ENCODE measurements at regions not wholly inside any gene's neighbourhood (a gene's known extent, or its start where the extent isn't known, plus 50 kb on each side); places are given as distances from the start of the nearest gene placed in this dataset.
A peak's percentile ranks its signal among the peaks of the same experiment; 100 is the strongest.

- peak; percentile 67 for DNase-seq (ENCODE audit: low read depth)
Measured at GRCh38 chr12:67453191-67453590, 184.0 kb downstream of the CAND1 start.

- no peak for DNase-seq (ENCODE audit: low read depth)
Measured at GRCh38 chr12:67455236-67455635, 186.1 kb downstream of the CAND1 start.

DNA sequence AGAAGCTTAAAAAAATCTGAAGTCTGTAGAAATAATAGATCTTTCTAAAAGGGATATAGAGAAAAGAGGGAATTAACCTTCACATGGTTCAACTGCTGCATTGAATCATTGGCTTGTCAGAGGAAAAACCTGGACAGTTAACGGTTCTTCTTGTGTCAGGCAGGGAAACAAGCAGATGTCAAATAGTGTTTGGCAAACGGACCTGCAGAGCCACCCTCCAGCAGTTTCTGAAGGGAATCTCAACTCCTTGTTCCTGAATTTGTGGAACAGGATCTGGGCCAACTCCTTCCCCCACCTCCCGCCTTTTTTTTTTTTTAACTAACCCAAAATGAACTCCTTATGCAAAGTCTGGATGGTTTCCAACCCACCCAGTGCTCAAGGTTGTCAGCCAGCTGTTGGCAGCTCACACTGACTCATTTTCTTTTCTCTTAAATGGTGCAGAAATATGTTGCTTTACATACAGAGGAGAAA lies 187.3 kb downstream of the CAND1 start:
- peak; percentile 81 for DNase-seq (ENCODE audit: low read depth)

DNA sequence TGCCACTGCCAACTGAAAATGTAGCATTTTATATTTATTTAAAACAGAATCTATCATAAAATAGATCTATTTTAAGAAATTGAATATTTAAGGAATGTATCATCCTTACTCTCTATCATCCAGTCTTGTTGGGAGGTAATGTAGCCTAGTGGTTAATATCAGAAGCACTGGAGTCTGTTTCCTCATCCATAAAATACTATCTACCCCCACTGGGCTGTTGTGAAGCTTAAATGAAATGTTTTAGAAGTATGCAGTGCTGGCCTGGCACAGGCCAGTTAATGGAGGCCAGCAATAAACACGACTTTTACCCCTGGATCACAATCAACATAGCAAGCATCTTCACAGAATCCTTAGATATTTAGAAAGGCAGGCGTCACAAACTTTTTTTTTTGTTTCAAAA lies 188.0 kb downstream of the CAND1 start:
- DNase-seq (ENCODE audit: low read depth): no peak

DNA sequence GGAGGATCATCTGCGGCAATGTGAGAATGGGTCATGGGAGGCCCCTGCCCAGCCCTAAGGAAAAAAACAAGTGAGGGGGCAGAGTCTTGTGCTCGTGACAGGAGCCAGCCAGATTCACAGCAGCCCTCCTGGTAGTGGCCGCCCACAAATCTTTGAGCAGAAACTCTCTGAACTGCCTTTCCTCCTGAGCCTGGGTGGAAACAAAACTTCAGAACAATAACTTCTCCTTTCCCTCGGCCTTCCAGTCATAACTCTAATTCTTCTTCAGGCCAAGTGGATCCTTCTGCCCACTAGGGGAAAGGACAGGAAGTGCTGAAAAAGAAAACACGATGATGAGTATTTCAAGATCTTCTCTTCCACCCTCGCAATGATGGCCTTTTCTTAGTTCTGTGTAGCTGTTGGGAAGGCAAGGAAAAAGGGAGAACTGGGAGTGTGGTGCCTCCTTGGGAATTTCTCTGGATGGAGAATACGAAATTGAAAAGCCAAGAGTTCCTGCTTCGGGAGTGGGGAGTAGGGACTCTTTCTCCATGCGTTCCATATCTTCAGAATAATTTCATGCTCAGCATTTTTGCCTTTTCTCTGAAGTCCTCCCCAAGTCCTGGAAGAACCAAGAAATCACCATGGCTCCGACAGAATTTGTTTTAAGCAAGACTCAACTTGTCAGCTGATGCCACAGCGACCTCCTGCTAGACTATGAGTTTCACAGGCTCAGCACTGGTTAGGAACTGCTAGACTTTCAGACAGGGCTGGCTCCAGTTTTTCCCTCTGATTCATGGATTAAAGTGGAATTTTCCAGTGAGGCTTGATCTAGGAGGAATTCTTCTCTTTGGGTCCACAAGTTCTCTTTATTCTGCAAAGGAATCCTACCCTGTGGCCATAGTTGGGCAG lies 188.9 kb downstream of the CAND1 start:
- no peak for DNase-seq (ENCODE audit: low read depth)

DNA sequence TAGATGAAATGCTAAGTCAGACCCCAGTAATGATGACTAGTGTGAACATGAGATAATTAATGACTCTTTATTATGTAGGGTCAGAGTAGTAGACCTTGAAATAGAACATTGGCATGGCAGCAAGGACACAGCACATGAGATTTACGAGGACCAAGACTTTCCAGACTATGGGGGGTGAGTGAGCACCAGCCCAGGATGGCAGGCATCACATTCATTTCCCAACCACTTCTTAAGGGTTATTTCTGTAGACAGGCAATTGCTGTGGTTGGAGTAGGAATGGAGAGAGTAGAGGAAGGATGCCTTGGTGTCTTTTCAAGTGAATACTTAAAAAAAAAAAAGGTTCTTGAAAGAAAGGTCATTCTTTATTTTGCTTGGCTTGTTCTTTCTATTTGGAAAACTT lies 189.4 kb upstream of the DYRK2 start:
- DNase-seq (ENCODE audit: low read depth): peak; percentile 54

DNA sequence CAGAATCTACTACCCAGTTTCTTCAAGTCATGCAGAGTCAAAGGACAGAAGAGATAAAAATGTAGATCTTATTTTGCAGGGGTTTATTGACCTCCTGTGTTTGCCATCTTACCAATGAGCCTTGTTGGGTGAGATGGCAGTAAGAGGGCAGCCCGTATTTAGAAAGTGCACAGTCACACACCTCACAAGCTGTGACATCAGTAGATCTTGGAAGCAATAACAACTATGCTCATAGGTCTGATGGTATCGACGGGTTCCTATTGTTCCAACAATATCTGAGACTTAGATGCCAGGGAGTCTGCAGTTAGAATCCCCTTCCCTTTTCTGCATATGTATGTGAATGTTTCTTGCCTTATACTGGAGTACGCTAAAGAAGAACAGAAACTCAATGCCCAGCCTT lies 189.0 kb upstream of the DYRK2 start:
- no peak for DNase-seq (ENCODE audit: low read depth)

GRCh38 chr12:67460388-67460787 lies 188.2 kb upstream of the DYRK2 start:
- no peak for DNase-seq (ENCODE audit: low read depth)

DNA sequence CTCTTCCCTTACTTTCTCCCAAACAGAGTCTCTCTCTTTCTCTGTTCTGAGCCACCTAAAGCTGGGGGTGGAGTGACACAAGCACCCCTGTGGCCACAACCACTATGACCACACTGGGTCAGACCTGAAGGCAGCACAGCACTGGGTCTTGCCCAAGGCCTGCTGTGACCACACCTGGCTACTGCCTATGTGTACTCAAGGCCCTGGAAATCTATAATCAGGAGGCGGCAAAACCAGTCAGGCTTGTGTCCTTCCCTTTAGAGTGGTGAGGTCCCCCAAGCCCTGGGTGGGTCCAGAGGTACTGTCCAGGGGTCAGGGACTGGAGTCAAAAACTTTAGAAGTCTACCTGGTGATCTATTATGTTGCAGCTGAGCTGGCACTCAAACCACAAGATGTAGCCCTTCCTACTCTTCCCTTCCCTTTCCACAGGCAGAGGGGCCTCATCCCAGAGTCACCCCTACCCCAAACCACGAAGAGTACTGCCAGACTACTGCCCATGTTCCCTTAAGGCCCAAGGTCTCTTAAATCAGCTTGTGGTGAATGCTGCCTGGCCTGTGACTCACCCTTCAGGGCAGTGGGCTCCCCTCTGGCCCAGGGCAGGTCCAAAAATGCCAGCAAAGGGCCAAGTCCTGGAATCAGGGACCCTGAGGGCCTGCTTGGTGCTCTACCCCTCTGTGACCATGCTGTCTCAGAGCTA lies 179.8 kb upstream of the DYRK2 start:
- DNase-seq (ENCODE audit: low read depth): no peak

DNA sequence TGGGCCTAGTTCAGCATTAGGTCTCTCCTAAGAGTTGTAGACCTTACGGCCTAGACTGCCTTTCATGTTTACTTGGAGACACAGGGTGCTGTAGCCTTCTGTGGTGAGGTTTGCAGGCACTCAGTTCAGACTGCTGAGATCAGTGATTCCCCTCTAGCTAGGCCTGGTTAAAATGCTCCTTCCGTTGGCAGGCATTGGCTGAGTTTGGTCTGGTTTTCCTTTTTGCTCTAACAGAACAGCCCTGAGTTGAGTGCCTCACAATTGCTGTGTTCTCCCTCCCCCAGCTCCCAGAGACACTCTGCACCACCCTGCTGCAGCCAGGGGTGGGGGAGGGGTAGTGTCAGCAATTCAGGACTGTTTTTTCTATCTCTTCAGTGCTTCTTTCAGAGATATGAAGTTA lies 178.9 kb upstream of the DYRK2 start:
- DNase-seq (ENCODE audit: low read depth): no peak

GRCh38 chr12:67471810-67472209 lies 176.7 kb upstream of the DYRK2 start:
- no peak for DNase-seq (ENCODE audit: low read depth)

- DNase-seq (ENCODE audit: low read depth): peak; percentile 50
Measured at GRCh38 chr12:67472539-67472938, 176.0 kb upstream of the DYRK2 start.

GRCh38 chr12:67474934-67475620 lies 173.5 kb upstream of the DYRK2 start:
- peak; percentile 28 for DNase-seq (ENCODE audit: low read depth)

DNA sequence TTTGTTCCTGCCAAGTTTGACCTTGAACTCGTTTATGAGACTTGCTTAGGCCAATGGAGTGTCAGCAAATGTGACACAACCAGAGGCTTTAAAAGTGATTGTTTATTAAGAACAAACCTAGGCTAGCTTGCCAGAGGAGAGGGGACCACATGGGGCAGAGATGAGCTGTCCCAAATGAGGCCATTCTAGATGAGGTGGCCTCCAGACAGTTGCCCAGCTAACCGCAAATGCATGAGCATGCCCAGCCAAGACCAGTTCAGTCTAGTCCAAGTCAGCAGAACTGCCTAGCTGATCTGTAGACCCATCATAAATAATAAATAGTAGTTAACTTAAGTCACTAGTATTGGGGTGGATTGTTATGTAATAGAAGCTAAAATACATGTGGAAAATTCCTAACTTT lies 172.8 kb upstream of the DYRK2 start:
- peak; percentile 40 for DNase-seq (ENCODE audit: low read depth)

GRCh38 chr12:67477681-67478265 lies 170.8 kb upstream of the DYRK2 start:
- no peak for DNase-seq (ENCODE audit: low read depth)

- peak; percentile 40 for DNase-seq (ENCODE audit: low read depth)
Measured at GRCh38 chr12:67482751-67483661, 165.5 kb upstream of the DYRK2 start.

DNA sequence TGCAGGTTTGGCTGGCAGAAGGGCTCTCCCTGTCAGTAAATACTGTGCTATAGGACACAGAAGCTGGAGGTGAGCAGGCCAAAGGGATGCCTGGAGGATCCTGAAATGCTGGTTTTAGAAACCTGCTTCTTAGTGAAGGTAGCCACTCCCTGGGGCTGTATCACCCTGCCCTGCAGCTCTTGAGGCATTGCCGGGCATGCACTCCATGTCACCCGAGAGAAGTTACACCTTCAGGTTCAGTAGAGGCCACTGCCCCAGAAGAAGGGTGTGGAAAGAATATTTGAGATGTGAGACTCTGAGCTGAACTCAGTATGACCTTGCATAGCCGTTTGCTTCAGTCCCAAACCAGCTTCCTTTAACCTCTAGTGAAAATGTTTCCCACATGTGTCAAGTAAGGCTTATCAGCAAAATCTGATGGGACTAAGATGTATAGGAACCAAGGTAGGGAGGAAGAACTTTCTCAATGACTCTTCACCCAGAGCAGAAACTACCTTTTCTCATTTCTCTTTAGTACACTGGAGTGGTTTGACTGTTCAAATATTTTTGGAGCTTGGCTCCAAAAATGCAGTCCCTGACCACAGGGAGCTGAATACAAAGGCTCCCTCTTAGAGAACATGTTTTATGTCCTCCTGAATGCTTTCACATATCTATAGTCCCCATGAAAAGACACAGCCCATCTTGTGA lies 164.5 kb upstream of the DYRK2 start:
- DNase-seq (ENCODE audit: low read depth): no peak

GRCh38 chr12:67484791-67485480 lies 163.6 kb upstream of the DYRK2 start:
- no peak for DNase-seq (ENCODE audit: low read depth)

- DNase-seq (ENCODE audit: low read depth): no peak
Measured at GRCh38 chr12:67486671-67487070, 161.9 kb upstream of the DYRK2 start.
